ENCODE measurements at regions not wholly inside any gene's neighbourhood (a gene's known extent, or its start where the extent isn't known, plus 50 kb on each side); places are given as distances from the start of the nearest gene placed in this dataset.

DNA sequence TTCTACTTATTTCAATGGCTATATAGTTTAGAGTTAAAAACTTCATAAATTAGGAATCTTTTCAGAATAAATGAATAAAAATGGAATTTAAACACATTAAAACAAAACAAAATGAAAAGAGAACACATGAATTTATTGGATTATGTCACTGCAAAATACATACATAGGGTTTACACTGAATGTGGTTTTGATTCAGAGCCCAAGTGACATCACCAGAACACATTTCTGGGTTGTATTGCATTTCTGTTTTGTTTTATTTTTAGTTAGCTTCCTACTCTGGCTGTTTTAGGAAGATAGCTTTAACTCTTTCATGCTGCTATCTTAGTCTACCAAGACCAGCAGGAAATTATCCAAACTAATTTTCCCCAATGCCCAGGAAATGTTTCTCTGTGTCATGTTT is 1935.0 kb downstream of the EFNA5 start:
- TF ChIP-seq LEF1 (IDR thresholded peaks at IDR 0.05; ENCODE audit: borderline replicate concordance) (no peak), TARDBP (IDR thresholded peaks at IDR 0.05) (no peak), SP1 (IDR thresholded peaks at IDR 0.05) (no peak), HDGF (IDR thresholded peaks at IDR 0.05; ENCODE audit: borderline replicate concordance) (no peak), L3MBTL2 (conservative IDR thresholded peaks at IDR 0.05) (no peak), CTBP1 (IDR thresholded peaks at IDR 0.05; ENCODE audit: borderline replicate concordance) (no peak), FOXK2 (IDR thresholded peaks at IDR 0.05) (no peak)

Data from HEK293T (cell line).